Kidney (tissue), 13 donors: ENCODE measurements at regions not wholly inside any gene's neighbourhood (a gene's known extent, or its start where the extent isn't known, plus 50 kb on each side); places are given as distances from the start of the nearest gene placed in this dataset.

Experiments
- DNase-seq, 5 donors: peaks; one replicate each; pipeline ENCODE4 v3.0.0-alpha.2; 2013 to 2020
- FAIRE-seq: peaks from 2 replicates; lab custom pipeline; 2012; peaks lifted over from hg19 to GRCh38; lab: Jason Lieb, UNC
- H3K27ac ChIP-seq, 2 donors: one replicate each; pipeline ENCODE4 v1.7.0; 2013; ENCODE audit warnings: low read depth in 2 of 2, low read length in 2 of 2, inconsistent platforms in 1 of 2
- H3K27me3 ChIP-seq: one replicate; pipeline ENCODE4 v1.7.1; 2013; ENCODE audit warnings: low read length, inconsistent platforms; ENCODE audit not compliant: control insufficient read depth, insufficient read depth
- H3K36me3 ChIP-seq, 3 donors: one replicate each; pipeline versions ENCODE4 v1.7.0 to v1.7.1; 2013; ENCODE audit warnings: low read length in 3 of 3, control low read depth in 1 of 3, inconsistent platforms in 1 of 3; ENCODE audit not compliant: insufficient read depth in 3 of 3, control insufficient read depth in 2 of 3
- H3K4me1 ChIP-seq, 3 donors: one replicate each; pipeline versions ENCODE4 v1.7.0 to v1.7.1; 2013; ENCODE audit warnings: low read length in 3 of 3, inconsistent platforms in 1 of 3, low read depth in 1 of 3; ENCODE audit not compliant: control insufficient read depth in 2 of 3, insufficient read depth in 2 of 3
- H3K4me3 ChIP-seq, 3 donors: one replicate each; pipeline versions ENCODE4 v1.7.0 to v1.8.1; 2013; ENCODE audit warnings: low read length in 3 of 3, control low read depth in 1 of 3, inconsistent platforms in 1 of 3
- H3K9ac ChIP-seq, 3 donors: one replicate each; pipeline versions ENCODE4 v1.7.0 to v1.7.1; 2013; ENCODE audit warnings: low read length in 3 of 3, control low read depth in 1 of 3, inconsistent platforms in 1 of 3
- H3K9me3 ChIP-seq, 3 donors: one replicate each; pipeline versions ENCODE4 v1.7.0 to v1.7.1; 2013; ENCODE audit warnings: low read length in 3 of 3, control low read depth in 1 of 3, inconsistent platforms in 1 of 3; ENCODE audit not compliant: control insufficient read depth in 2 of 3, insufficient read depth in 1 of 3
- CTCF ChIP-seq: IDR thresholded peaks from 3 replicates; pipeline ENCODE4 v1.5.1; 2012; ENCODE audit warnings: mild to moderate bottlenecking, moderate library complexity, borderline replicate concordance; ENCODE audit not compliant: insufficient read depth; ENCODE audit errors: extremely low read depth
- intact Hi-C: fragments of 100-400 bp; cut with DNase I; formaldehyde crosslinking; loops from one replicate; pipeline ENCODE4 v1.11.1; 2022
- donor health status: control.
- donor health status: control.
- donor health status: control.
- donor health status: control.
- donor health status: control.
- donor health status: DM: yes; HTN: yes; CAD: no.
- donor health status: Normal renal cell carcinoma (clear cell type).

GRCh38 chr5:85684351-85684750, 933.4 kb upstream of the COX7C start:
- H3K9ac ChIP-seq: no peak overlapping the region
- no peak overlapping the region for H3K4me3 ChIP-seq
- no peaks in the 10 kb centered on the region for H3K36me3 ChIP-seq
- no peaks in the 10 kb centered on the region for H3K27me3 ChIP-seq
- H3K4me1 ChIP-seq: no peaks in the 10 kb centered on the region
- no peak for DNase-seq
- no peaks in the 10 kb centered on the region for H3K9me3 ChIP-seq
- no peak overlapping the region for H3K27ac ChIP-seq
- no peak for TF ChIP-seq CTCF
- intact Hi-C loops: no loop called here
- no peak for FAIRE-seq

GRCh38 chr5:85703296-85703695, 914.4 kb upstream of the COX7C start:
- no peak for TF ChIP-seq CTCF
- no peak for FAIRE-seq

GRCh38 chr5:85709728-85710127, 908.0 kb upstream of the COX7C start:
- Histone ChIP-seq H3K9me3 (no peaks in the 10 kb centered on the region), H3K4me3 (no peak overlapping the region), H3K9ac (no peak overlapping the region), H3K27me3 (no peaks in the 10 kb centered on the region), H3K27ac (no peak overlapping the region), H3K36me3 (no peaks in the 10 kb centered on the region), H3K4me1 (no peaks in the 10 kb centered on the region)
- TF ChIP-seq CTCF: no peak
- DNase-seq (no peak), FAIRE-seq (no peak)
- intact Hi-C loops: no loop called here

More at GRCh38 chr5:85703296-85703695, 914.4 kb upstream of the COX7C start:
- no peak for DNase-seq
- Histone ChIP-seq H3K27me3 (no peaks in the 10 kb centered on the region), H3K27ac (no peak overlapping the region), H3K4me1 (no peaks in the 10 kb centered on the region), H3K9ac (no peak overlapping the region), H3K9me3 (no peaks in the 10 kb centered on the region), H3K4me3 (no peak overlapping the region), H3K36me3 (no peaks in the 10 kb centered on the region)
- intact Hi-C loops: no loop called here
